Glutamatergic neuron (in vitro differentiated cells): ENCODE measurements at regions not wholly inside any gene's neighbourhood (a gene's known extent, or its start where the extent isn't known, plus 50 kb on each side); places are given as distances from the start of the nearest gene placed in this dataset.

Experiments
- DNase-seq: peaks from one replicate; pipeline ENCODE4 v3.0.0; 2022
- H3K27ac Mint-ChIP-seq: one replicate; pipeline ENCODE4 v1.8.0; 2020; ENCODE audit warnings: mild to moderate bottlenecking, mixed read lengths, inconsistent platforms; ENCODE audit not compliant: unreplicated experiment
- H3K27me3 Mint-ChIP-seq: one replicate; pipeline ENCODE4 v1.8.0; 2020; ENCODE audit warnings: mild to moderate bottlenecking, moderate library complexity, mixed read lengths, inconsistent platforms; ENCODE audit not compliant: unreplicated experiment
- H3K36me3 Mint-ChIP-seq: one replicate; pipeline ENCODE4 v1.8.0; 2020; ENCODE audit warnings: mild to moderate bottlenecking, mixed read lengths, inconsistent platforms; ENCODE audit not compliant: unreplicated experiment
- H3K4me1 Mint-ChIP-seq: one replicate; pipeline ENCODE4 v1.8.0; 2020; ENCODE audit warnings: mild to moderate bottlenecking, low read depth, mixed read lengths, inconsistent platforms; ENCODE audit not compliant: unreplicated experiment
- H3K4me3 Mint-ChIP-seq: one replicate; pipeline ENCODE4 v1.8.0; 2020; ENCODE audit warnings: mild to moderate bottlenecking, mixed read lengths, inconsistent platforms; ENCODE audit not compliant: unreplicated experiment
- H3K9me3 Mint-ChIP-seq: one replicate; pipeline ENCODE4 v1.8.0; 2020; ENCODE audit warnings: mild to moderate bottlenecking, moderate library complexity, mixed read lengths, inconsistent platforms; ENCODE audit not compliant: unreplicated experiment
- CTCF ChIP-seq: fragments of 200-600 bp; sonication (generic); IDR thresholded peaks from one replicate; pipeline ENCODE4 v1.5.0; 2021; ENCODE audit not compliant: partially characterized antibody, unreplicated experiment

DNA sequence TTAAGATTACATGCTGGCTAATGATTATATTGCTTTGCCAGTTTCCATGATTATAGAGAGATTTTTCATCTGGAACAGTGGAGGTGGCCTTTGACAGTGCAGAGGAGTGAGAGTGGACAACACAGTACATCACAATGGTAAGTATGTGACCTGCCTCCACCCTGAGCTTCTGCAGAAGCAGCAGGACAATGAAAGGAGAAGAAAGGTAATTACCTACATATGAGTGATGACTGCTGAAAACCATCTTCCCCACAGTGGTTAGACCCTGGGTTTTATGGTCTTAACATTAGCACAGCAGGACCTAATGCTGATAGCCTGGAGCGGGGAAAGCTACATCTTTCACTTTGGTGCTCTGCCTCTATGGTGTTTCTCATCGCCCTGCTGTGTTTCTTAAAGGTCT is 454.7 kb upstream of the DDI1 start:
- no peak for DNase-seq
- H3K9me3 Mint-ChIP-seq, result no peaks in the 10 kb centered on the region
- H3K4me1 Mint-ChIP-seq, result no peaks in the 10 kb centered on the region
- no peaks in the 10 kb centered on the region for H3K27me3 Mint-ChIP-seq
- H3K36me3 Mint-ChIP-seq, result no peaks in the 10 kb centered on the region
- no peak overlapping the region for H3K4me3 Mint-ChIP-seq
- no peak overlapping the region for H3K27ac Mint-ChIP-seq
- no peak for TF ChIP-seq CTCF

- Mint-ChIP-seq H3K27ac (no peak overlapping the region), H3K4me3 (no peak overlapping the region), H3K27me3 (no peaks in the 10 kb centered on the region), H3K9me3 (no peaks in the 10 kb centered on the region), H3K36me3 (no peaks in the 10 kb centered on the region), H3K4me1 (no peaks in the 10 kb centered on the region)
- no peak for TF ChIP-seq CTCF
- no peak for DNase-seq
These were observed 454.0 kb upstream of the DDI1 start for GRCh38 chr11:103582351-103582909.

DNA sequence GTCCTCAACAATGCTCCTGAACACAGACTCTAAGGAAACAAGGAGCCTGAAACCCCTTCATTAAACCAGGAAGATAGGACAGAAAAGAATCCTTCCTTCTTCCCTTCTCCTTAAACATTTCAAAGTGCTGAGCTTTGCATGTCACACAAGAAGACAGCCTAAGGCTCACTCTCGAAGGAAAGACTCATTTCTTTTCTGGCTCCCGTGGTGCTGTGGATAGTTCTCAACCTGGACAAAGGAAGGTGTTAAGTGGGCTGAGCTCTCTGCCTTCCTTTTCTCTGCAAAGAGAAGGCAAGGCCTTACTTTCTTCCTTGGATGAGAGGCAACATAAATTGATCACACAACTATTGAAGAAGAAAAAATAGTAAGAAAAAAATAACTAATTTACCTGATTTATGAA is 452.4 kb upstream of the DDI1 start:
- DNase-seq, result no peak
- no peaks in the 10 kb centered on the region for H3K9me3 Mint-ChIP-seq
- no peak for TF ChIP-seq CTCF
- no peaks in the 10 kb centered on the region for H3K4me1 Mint-ChIP-seq
- no peak overlapping the region for H3K4me3 Mint-ChIP-seq
- no peaks in the 10 kb centered on the region for H3K27me3 Mint-ChIP-seq
- H3K36me3 Mint-ChIP-seq, result no peaks in the 10 kb centered on the region
- H3K27ac Mint-ChIP-seq, result no peak overlapping the region

DNA sequence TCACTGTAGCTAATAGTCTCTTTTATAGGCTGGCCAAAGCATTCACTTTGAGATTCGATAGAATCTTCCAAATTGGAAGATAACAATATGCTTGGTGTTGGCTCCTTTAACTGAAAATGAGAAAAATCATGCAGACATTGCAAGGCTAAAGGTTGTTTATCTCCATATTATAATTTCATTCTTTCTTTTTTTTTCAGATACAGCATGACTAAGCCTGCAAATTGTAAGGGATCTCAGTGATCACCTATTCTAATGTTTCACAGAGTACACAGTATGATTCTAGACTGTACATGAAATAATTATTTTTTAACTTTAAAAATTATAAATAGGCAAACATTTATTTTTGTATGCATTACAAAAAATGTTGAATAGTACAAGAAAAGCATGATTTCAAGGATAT is 451.7 kb upstream of the DDI1 start:
- Mint-ChIP-seq H3K27me3 (no peaks in the 10 kb centered on the region), H3K9me3 (no peaks in the 10 kb centered on the region), H3K4me1 (no peaks in the 10 kb centered on the region), H3K4me3 (no peak overlapping the region), H3K27ac (no peak overlapping the region), H3K36me3 (no peaks in the 10 kb centered on the region)
- TF ChIP-seq CTCF, result no peak
- DNase-seq, result no peak

GRCh38 chr11:103585401-103585800 is 451.0 kb upstream of the DDI1 start:
- no peak overlapping the region for H3K27ac Mint-ChIP-seq
- no peak for DNase-seq
- no peaks in the 10 kb centered on the region for H3K4me1 Mint-ChIP-seq
- no peaks in the 10 kb centered on the region for H3K9me3 Mint-ChIP-seq
- no peak for TF ChIP-seq CTCF
- no peaks in the 10 kb centered on the region for H3K27me3 Mint-ChIP-seq
- no peak overlapping the region for H3K4me3 Mint-ChIP-seq
- no peaks in the 10 kb centered on the region for H3K36me3 Mint-ChIP-seq
